NT2/D1 (cell line): ENCODE measurements at regions not wholly inside any gene's neighbourhood (a gene's known extent, or its start where the extent isn't known, plus 50 kb on each side); places are given as distances from the start of the nearest gene placed in this dataset.

ENCODE experiments used
- SUZ12 ChIP-seq: IDR thresholded peaks from 2 replicates; pipeline ENCODE4 v1.6.1; 2011; ENCODE audit not compliant: insufficient read length, insufficient read depth; ENCODE audit errors: extremely low read depth
- YY1 ChIP-seq: IDR thresholded peaks from 2 replicates; pipeline ENCODE4 v1.6.1; 2011; ENCODE audit not compliant: insufficient read length, insufficient read depth

DNA sequence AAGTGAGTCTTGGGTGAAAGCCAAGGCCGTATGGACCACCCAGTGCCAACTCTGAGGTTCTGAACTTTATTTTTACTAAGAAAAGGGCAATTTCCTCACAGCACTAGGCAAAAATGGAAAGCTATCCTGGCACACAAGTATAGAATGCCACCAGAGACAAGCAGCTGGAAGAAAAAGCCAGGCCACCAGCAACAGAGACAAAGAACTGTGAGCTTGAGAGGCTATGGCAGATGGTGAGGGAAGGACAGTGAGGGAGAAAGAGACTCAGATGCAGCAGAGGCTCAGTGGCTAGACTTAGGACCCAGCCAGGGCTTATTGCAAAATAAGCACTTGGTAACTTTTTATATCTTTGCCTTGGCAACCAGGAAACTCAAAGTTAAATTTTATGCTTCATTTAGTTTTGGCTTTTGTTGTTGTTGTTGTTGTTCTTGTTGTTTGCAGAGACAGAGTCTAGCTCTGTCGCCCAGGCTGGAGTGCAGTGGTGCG lies 78.0 kb upstream of the BZW1 start:
- TF ChIP-seq YY1 (no peak), SUZ12 (no peak)
